HL-60 (cell line): ENCODE measurements at regions not wholly inside any gene's neighbourhood (a gene's known extent, or its start where the extent isn't known, plus 50 kb on each side); places are given as distances from the start of the nearest gene placed in this dataset.

ENCODE experiments used
- POLR2AphosphoS5 ChIP-seq: IDR thresholded peaks from 2 replicates; pipeline ENCODE4 v1.6.1; 2012; ENCODE audit warnings: low read depth
- TF ChIP-seq, protein P1 (sequence below): IDR thresholded peaks from one replicate; pipeline ENCODE4 v1.5.1; 2011; ENCODE audit warnings: low read length, control low read depth, inconsistent platforms; ENCODE audit not compliant: insufficient read depth

- TF ChIP-seq POLR2AphosphoS5, result no peak
- TF ChIP-seq, protein P1, sequence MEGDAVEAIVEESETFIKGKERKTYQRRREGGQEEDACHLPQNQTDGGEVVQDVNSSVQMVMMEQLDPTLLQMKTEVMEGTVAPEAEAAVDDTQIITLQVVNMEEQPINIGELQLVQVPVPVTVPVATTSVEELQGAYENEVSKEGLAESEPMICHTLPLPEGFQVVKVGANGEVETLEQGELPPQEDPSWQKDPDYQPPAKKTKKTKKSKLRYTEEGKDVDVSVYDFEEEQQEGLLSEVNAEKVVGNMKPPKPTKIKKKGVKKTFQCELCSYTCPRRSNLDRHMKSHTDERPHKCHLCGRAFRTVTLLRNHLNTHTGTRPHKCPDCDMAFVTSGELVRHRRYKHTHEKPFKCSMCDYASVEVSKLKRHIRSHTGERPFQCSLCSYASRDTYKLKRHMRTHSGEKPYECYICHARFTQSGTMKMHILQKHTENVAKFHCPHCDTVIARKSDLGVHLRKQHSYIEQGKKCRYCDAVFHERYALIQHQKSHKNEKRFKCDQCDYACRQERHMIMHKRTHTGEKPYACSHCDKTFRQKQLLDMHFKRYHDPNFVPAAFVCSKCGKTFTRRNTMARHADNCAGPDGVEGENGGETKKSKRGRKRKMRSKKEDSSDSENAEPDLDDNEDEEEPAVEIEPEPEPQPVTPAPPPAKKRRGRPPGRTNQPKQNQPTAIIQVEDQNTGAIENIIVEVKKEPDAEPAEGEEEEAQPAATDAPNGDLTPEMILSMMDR, result no peak
Observed at GRCh38 chr10:30170814-30171213, 111.4 kb upstream of the JCAD start.
